GM21786 (cell line): ENCODE measurements at regions not wholly inside any gene's neighbourhood (a gene's known extent, or its start where the extent isn't known, plus 50 kb on each side); places are given as distances from the start of the nearest gene placed in this dataset.

Experiments used
- ATAC-seq: cut with Tn5 transposase; IDR thresholded peaks from one replicate; pipeline ENCODE4 v1.9.1; 2021; ENCODE audit not compliant: unreplicated experiment

GRCh38 chr13:34515201-34515600 lies 426.9 kb upstream of the NBEA start:
- no peak for ATAC-seq

GRCh38 chr13:34521171-34521570 lies 420.9 kb upstream of the NBEA start:
- no peak for ATAC-seq

GRCh38 chr13:34522808-34523207 lies 419.3 kb upstream of the NBEA start:
- no peak for ATAC-seq

GRCh38 chr13:34523406-34523805 lies 418.7 kb upstream of the NBEA start:
- ATAC-seq = no peak

GRCh38 chr13:34533941-34534340 lies 408.1 kb upstream of the NBEA start:
- ATAC-seq = no peak

GRCh38 chr13:34542321-34542720 lies 399.7 kb upstream of the NBEA start:
- ATAC-seq = no peak

GRCh38 chr13:34543836-34544235 lies 398.2 kb upstream of the NBEA start:
- no peak for ATAC-seq

GRCh38 chr13:34545461-34545860 lies 396.6 kb upstream of the NBEA start:
- no peak for ATAC-seq

GRCh38 chr13:34546344-34547250 lies 395.5 kb upstream of the NBEA start:
- no peak for ATAC-seq

- ATAC-seq = no peak
These were observed 394.1 kb upstream of the NBEA start for GRCh38 chr13:34547929-34548328.

GRCh38 chr13:34553376-34553775 lies 388.7 kb upstream of the NBEA start:
- ATAC-seq = no peak

- ATAC-seq = no peak
These were observed 386.1 kb upstream of the NBEA start for GRCh38 chr13:34555988-34556387.

GRCh38 chr13:34561033-34561432 lies 381.0 kb upstream of the NBEA start:
- no peak for ATAC-seq

- ATAC-seq = no peak
These were observed 374.5 kb upstream of the NBEA start for GRCh38 chr13:34567597-34567996.

GRCh38 chr13:34570698-34571353 lies 371.2 kb upstream of the NBEA start:
- ATAC-seq = no peak

- no peak for ATAC-seq
These were observed 370.4 kb upstream of the NBEA start for GRCh38 chr13:34571716-34572115.

- no peak for ATAC-seq
These were observed 365.0 kb upstream of the NBEA start for GRCh38 chr13:34577051-34577450.

- no peak for ATAC-seq
These were observed 363.6 kb upstream of the NBEA start for GRCh38 chr13:34578471-34578870.

GRCh38 chr13:34578917-34579316 lies 363.2 kb upstream of the NBEA start:
- ATAC-seq = no peak

GRCh38 chr13:34583181-34583580 lies 358.9 kb upstream of the NBEA start:
- ATAC-seq = no peak

- no peak for ATAC-seq
These were observed 354.5 kb upstream of the NBEA start for GRCh38 chr13:34587576-34587975.

GRCh38 chr13:34588362-34588761 lies 353.7 kb upstream of the NBEA start:
- no peak for ATAC-seq
